PFSK-1 (cell line): ENCODE measurements at regions not wholly inside any gene's neighbourhood (a gene's known extent, or its start where the extent isn't known, plus 50 kb on each side); places are given as distances from the start of the nearest gene placed in this dataset.

Experiments used
- POLR2AphosphoS5 ChIP-seq: IDR thresholded peaks from 2 replicates; pipeline ENCODE4 v1.6.1; 2012; ENCODE audit warnings: low read depth, mild to moderate bottlenecking, control low read depth, low read length, moderate library complexity
- SIN3A ChIP-seq: IDR thresholded peaks from 2 replicates; pipeline ENCODE4 v1.6.1; 2012; ENCODE audit warnings: mild to moderate bottlenecking, low read length, moderate library complexity, borderline replicate concordance; ENCODE audit not compliant: insufficient read depth
- TAF1 ChIP-seq: IDR thresholded peaks from 2 replicates; pipeline ENCODE4 v1.6.1; 2012; ENCODE audit warnings: low read length, control low read depth, borderline replicate concordance; ENCODE audit not compliant: insufficient read depth
- TF ChIP-seq, protein P1 (sequence below), 2 experiments: IDR thresholded peaks; 2 replicates each; pipeline versions ENCODE4 v1.6.1 to v1.8.0; 2011 to 2012; ENCODE audit warnings: low read depth in 2 of 2, low read length in 2 of 2, control low read depth in 1 of 2, inconsistent platforms in 1 of 2, mild to moderate bottlenecking in 1 of 2, moderate library complexity in 1 of 2; ENCODE audit not compliant: insufficient read depth in 1 of 2

DNA sequence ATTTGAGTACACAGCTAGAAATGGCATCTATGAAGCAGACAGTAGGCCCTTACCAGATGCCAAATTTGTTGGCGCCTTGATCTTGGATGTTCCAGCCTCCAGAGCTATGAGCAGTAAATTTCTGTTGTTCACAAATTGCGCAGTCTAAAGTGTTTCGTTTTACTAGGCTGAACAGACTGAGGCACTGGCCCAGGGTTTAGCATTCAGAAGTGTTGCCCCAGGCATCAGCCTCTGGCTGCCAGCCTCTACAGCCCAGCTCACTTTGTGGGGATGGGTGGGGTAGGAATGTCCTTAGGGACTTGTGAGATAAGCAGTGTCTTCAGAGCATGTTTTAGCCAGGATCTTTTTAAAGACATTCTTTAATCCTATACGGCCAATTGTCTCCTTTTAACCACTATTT is 51.5 kb upstream of the MGAT5 start:
- TF ChIP-seq, protein P1, sequence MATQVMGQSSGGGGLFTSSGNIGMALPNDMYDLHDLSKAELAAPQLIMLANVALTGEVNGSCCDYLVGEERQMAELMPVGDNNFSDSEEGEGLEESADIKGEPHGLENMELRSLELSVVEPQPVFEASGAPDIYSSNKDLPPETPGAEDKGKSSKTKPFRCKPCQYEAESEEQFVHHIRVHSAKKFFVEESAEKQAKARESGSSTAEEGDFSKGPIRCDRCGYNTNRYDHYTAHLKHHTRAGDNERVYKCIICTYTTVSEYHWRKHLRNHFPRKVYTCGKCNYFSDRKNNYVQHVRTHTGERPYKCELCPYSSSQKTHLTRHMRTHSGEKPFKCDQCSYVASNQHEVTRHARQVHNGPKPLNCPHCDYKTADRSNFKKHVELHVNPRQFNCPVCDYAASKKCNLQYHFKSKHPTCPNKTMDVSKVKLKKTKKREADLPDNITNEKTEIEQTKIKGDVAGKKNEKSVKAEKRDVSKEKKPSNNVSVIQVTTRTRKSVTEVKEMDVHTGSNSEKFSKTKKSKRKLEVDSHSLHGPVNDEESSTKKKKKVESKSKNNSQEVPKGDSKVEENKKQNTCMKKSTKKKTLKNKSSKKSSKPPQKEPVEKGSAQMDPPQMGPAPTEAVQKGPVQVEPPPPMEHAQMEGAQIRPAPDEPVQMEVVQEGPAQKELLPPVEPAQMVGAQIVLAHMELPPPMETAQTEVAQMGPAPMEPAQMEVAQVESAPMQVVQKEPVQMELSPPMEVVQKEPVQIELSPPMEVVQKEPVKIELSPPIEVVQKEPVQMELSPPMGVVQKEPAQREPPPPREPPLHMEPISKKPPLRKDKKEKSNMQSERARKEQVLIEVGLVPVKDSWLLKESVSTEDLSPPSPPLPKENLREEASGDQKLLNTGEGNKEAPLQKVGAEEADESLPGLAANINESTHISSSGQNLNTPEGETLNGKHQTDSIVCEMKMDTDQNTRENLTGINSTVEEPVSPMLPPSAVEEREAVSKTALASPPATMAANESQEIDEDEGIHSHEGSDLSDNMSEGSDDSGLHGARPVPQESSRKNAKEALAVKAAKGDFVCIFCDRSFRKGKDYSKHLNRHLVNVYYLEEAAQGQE (IDR thresholded peaks at IDR 0.05; ENCODE audit: insufficient read depth in 1 of 2, low read depth in 2 of 2, low read length in 2 of 2): no peak
- TF ChIP-seq TAF1: no peak
- TF ChIP-seq POLR2AphosphoS5: no peak
- TF ChIP-seq SIN3A: no peak
